ENCODE measurements at regions not wholly inside any gene's neighbourhood (a gene's known extent, or its start where the extent isn't known, plus 50 kb on each side); places are given as distances from the start of the nearest gene placed in this dataset.
"Not testable (repeated sequence)": the region's sequence is repeated elsewhere in the genome, so short reads cannot be mapped to it uniquely, and the experiment has no call there.

GRCh38 chr13:105847527-105848291 is 687.8 kb downstream of the EFNB2 start:
- POLR2A ChIA-PET, result no interaction called here

GRCh38 chr13:105846923-105847322 is 688.5 kb downstream of the EFNB2 start:
- POLR2A ChIA-PET, result no interaction called here
- no peak overlapping the region for H3K4me3 ChIP-seq (ENCODE audit: low read depth, low read length)
- no peaks in the 10 kb centered on the region for H3K36me3 ChIP-seq (ENCODE audit: control insufficient read depth, insufficient read depth, low read length)
- TF ChIP-seq CTCF (IDR thresholded peaks at IDR 0.05; ENCODE audit: insufficient read depth, low read depth, low read length), result no peak
- no peaks in the 10 kb centered on the region for H3K27me3 ChIP-seq (ENCODE audit: control insufficient read depth, insufficient read depth, low read length)
- CTCF ChIA-PET, result no interaction called here
- DNase-seq (ENCODE audit: low read depth), result no peak

More at GRCh38 chr13:105847527-105848291, 687.8 kb downstream of the EFNB2 start:
- Histone ChIP-seq H3K36me3 (ENCODE audit: control insufficient read depth, insufficient read depth, low read length) (no peaks in the 10 kb centered on the region), H3K27me3 (ENCODE audit: control insufficient read depth, insufficient read depth, low read length) (no peaks in the 10 kb centered on the region), H3K4me3 (ENCODE audit: low read depth, low read length) (no peak overlapping the region)
- CTCF ChIA-PET, result no interaction called here
- no peak for TF ChIP-seq CTCF (IDR thresholded peaks at IDR 0.05; ENCODE audit: insufficient read depth, low read depth, low read length)
- no peak for DNase-seq (ENCODE audit: low read depth)

- no peak for TF ChIP-seq CTCF (IDR thresholded peaks at IDR 0.05; ENCODE audit: insufficient read depth, low read depth, low read length)
- Histone ChIP-seq H3K4me3 (ENCODE audit: low read depth, low read length) (no peak overlapping the region), H3K36me3 (ENCODE audit: control insufficient read depth, insufficient read depth, low read length) (no peaks in the 10 kb centered on the region), H3K27me3 (ENCODE audit: control insufficient read depth, insufficient read depth, low read length) (no peaks in the 10 kb centered on the region)
- ChIA-PET CTCF (no interaction called here), POLR2A (no interaction called here)
- DNase-seq (ENCODE audit: low read depth), result no peak
Observed at GRCh38 chr13:105841286-105841685, 694.2 kb downstream of the EFNB2 start.

- no peak for TF ChIP-seq CTCF (IDR thresholded peaks at IDR 0.05; ENCODE audit: insufficient read depth, low read depth, low read length)
- POLR2A ChIA-PET, result no interaction called here
Observed at GRCh38 chr13:105838231-105838630, 697.2 kb downstream of the EFNB2 start.

GRCh38 chr13:105837295-105837694 is 698.2 kb downstream of the EFNB2 start:
- DNase-seq (ENCODE audit: low read depth); H3K36me3 ChIP-seq (ENCODE audit: control insufficient read depth, insufficient read depth, low read length); H3K4me3 ChIP-seq (ENCODE audit: low read depth, low read length); CTCF ChIA-PET; POLR2A ChIA-PET; H3K27me3 ChIP-seq (ENCODE audit: control insufficient read depth, insufficient read depth, low read length): not testable (repeated sequence)

More at GRCh38 chr13:105838231-105838630, 697.2 kb downstream of the EFNB2 start:
- CTCF ChIA-PET, result no interaction called here
- no peak for DNase-seq (ENCODE audit: low read depth)
- no peak overlapping the region for H3K4me3 ChIP-seq (ENCODE audit: low read depth, low read length)
- H3K36me3 ChIP-seq (ENCODE audit: control insufficient read depth, insufficient read depth, low read length), result no peaks in the 10 kb centered on the region
- H3K27me3 ChIP-seq (ENCODE audit: control insufficient read depth, insufficient read depth, low read length), result no peaks in the 10 kb centered on the region

GRCh38 chr13:105830821-105831220 is 704.6 kb downstream of the EFNB2 start:
- no peak for TF ChIP-seq CTCF (IDR thresholded peaks at IDR 0.05; ENCODE audit: insufficient read depth, low read depth, low read length)
- DNase-seq (ENCODE audit: low read depth), result no peak
- H3K4me3 ChIP-seq (ENCODE audit: low read depth, low read length), result no peak overlapping the region
- no peaks in the 10 kb centered on the region for H3K36me3 ChIP-seq (ENCODE audit: control insufficient read depth, insufficient read depth, low read length)
- no peaks in the 10 kb centered on the region for H3K27me3 ChIP-seq (ENCODE audit: control insufficient read depth, insufficient read depth, low read length)
- ChIA-PET POLR2A (no interaction called here), CTCF (no interaction called here)

All from BJ (cell line).